ENCODE measurements at regions not wholly inside any gene's neighbourhood (a gene's known extent, or its start where the extent isn't known, plus 50 kb on each side); places are given as distances from the start of the nearest gene placed in this dataset.

DNA sequence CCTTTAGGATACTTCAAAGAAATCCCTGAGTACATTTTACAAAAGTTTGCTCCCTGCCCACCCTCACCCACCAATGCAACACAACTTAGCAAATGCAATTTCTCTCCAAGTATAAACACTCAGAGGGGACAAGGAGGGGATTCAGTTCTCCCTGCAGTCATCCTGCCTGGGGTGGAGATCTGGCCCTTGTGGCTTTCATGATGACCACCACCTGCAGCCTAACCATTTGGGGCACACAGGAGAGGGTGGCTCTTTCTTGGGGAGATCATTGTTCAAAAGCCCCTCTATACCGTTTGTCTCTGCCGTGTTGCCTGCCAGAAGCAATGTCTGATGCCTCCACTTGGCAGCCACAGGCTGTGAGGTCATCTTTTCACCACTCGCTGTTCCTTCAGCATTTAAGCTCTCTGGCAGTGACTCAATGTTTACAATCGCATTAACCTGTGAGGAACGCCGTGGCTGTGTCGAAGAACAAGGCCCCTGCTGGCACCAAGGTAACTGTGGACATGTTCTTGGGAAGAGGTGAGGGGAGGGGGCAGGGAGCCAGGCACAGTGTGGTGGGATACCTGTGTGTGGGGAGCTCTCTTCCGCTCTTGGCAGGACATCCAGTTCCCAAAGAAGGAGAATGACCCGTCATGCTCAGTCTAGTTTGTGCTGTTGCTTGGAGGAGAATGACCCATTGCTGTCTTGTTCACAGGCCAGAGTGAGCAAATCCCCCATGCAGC, 103.9 kb upstream of the DUSP10 start:
- no peak for DNase-seq (ENCODE audit: low spot score)
- Mint-ChIP-seq H3K4me1 (peaks cover 10% of the 10 kb centered on the region), H3K36me3 (no peaks in the 10 kb centered on the region), H3K27ac (no peak overlapping the region), H3K9me3 (peaks cover 2% of the 10 kb centered on the region; the same call in 1 of the 2 replicates), H3K4me3 (no peak overlapping the region), H3K27me3 (ENCODE audit: low read depth) (no peaks in the 10 kb centered on the region)
- ChIA-PET POLR2A (no interaction called here), CTCF (interaction anchor here (1.4 kb wide), 1 partner anchor 11 kb away, joined by 3 read pairs; no protein-coding TSS in a partner anchor)
- ATAC-seq: no peak; the same call in 1 of the 2 replicates
- TF ChIP-seq ZNF121 (CRISPR knock-in tag; IDR thresholded peaks at IDR 0.05): no peak
- no peak for TF ChIP-seq GABPB1 (CRISPR knock-in tag; IDR thresholded peaks at IDR 0.05)
- TF ChIP-seq, protein P1, sequence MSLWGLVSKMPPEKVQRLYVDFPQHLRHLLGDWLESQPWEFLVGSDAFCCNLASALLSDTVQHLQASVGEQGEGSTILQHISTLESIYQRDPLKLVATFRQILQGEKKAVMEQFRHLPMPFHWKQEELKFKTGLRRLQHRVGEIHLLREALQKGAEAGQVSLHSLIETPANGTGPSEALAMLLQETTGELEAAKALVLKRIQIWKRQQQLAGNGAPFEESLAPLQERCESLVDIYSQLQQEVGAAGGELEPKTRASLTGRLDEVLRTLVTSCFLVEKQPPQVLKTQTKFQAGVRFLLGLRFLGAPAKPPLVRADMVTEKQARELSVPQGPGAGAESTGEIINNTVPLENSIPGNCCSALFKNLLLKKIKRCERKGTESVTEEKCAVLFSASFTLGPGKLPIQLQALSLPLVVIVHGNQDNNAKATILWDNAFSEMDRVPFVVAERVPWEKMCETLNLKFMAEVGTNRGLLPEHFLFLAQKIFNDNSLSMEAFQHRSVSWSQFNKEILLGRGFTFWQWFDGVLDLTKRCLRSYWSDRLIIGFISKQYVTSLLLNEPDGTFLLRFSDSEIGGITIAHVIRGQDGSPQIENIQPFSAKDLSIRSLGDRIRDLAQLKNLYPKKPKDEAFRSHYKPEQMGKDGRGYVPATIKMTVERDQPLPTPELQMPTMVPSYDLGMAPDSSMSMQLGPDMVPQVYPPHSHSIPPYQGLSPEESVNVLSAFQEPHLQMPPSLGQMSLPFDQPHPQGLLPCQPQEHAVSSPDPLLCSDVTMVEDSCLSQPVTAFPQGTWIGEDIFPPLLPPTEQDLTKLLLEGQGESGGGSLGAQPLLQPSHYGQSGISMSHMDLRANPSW (CRISPR knock-in tag; conservative IDR thresholded peaks at IDR 0.05; ENCODE audit: low read depth): no peak
- no peak for TF ChIP-seq OVOL2 (CRISPR knock-in tag; IDR thresholded peaks at IDR 0.05; ENCODE audit: borderline replicate concordance)
- TF ChIP-seq JUN (CRISPR knock-in tag; IDR thresholded peaks at IDR 0.05): no peak
- TF ChIP-seq NFATC4 (CRISPR knock-in tag; IDR thresholded peaks at IDR 0.05): no peak
- no peak for TF ChIP-seq ZNF317 (CRISPR knock-in tag; IDR thresholded peaks at IDR 0.05; ENCODE audit: borderline replicate concordance, low read depth)
- TF ChIP-seq, protein P2, sequence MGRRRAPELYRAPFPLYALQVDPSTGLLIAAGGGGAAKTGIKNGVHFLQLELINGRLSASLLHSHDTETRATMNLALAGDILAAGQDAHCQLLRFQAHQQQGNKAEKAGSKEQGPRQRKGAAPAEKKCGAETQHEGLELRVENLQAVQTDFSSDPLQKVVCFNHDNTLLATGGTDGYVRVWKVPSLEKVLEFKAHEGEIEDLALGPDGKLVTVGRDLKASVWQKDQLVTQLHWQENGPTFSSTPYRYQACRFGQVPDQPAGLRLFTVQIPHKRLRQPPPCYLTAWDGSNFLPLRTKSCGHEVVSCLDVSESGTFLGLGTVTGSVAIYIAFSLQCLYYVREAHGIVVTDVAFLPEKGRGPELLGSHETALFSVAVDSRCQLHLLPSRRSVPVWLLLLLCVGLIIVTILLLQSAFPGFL (CRISPR knock-in tag; IDR thresholded peaks at IDR 0.05; ENCODE audit: borderline replicate concordance): no peak
- TF ChIP-seq, protein P3, sequence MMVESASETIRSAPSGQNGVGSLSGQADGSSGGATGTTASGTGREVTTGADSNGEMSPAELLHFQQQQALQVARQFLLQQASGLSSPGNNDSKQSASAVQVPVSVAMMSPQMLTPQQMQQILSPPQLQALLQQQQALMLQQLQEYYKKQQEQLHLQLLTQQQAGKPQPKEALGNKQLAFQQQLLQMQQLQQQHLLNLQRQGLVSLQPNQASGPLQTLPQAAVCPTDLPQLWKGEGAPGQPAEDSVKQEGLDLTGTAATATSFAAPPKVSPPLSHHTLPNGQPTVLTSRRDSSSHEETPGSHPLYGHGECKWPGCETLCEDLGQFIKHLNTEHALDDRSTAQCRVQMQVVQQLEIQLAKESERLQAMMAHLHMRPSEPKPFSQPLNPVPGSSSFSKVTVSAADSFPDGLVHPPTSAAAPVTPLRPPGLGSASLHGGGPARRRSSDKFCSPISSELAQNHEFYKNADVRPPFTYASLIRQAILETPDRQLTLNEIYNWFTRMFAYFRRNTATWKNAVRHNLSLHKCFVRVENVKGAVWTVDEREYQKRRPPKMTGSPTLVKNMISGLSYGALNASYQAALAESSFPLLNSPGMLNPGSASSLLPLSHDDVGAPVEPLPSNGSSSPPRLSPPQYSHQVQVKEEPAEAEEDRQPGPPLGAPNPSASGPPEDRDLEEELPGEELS (CRISPR knock-in tag; IDR thresholded peaks at IDR 0.05): no peak
- TF ChIP-seq, protein P4, sequence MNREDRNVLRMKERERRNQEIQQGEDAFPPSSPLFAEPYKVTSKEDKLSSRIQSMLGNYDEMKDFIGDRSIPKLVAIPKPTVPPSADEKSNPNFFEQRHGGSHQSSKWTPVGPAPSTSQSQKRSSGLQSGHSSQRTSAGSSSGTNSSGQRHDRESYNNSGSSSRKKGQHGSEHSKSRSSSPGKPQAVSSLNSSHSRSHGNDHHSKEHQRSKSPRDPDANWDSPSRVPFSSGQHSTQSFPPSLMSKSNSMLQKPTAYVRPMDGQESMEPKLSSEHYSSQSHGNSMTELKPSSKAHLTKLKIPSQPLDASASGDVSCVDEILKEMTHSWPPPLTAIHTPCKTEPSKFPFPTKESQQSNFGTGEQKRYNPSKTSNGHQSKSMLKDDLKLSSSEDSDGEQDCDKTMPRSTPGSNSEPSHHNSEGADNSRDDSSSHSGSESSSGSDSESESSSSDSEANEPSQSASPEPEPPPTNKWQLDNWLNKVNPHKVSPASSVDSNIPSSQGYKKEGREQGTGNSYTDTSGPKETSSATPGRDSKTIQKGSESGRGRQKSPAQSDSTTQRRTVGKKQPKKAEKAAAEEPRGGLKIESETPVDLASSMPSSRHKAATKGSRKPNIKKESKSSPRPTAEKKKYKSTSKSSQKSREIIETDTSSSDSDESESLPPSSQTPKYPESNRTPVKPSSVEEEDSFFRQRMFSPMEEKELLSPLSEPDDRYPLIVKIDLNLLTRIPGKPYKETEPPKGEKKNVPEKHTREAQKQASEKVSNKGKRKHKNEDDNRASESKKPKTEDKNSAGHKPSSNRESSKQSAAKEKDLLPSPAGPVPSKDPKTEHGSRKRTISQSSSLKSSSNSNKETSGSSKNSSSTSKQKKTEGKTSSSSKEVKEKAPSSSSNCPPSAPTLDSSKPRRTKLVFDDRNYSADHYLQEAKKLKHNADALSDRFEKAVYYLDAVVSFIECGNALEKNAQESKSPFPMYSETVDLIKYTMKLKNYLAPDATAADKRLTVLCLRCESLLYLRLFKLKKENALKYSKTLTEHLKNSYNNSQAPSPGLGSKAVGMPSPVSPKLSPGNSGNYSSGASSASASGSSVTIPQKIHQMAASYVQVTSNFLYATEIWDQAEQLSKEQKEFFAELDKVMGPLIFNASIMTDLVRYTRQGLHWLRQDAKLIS (CRISPR knock-in tag; IDR thresholded peaks at IDR 0.05; ENCODE audit: borderline replicate concordance): no peak
- TF ChIP-seq, protein P5, sequence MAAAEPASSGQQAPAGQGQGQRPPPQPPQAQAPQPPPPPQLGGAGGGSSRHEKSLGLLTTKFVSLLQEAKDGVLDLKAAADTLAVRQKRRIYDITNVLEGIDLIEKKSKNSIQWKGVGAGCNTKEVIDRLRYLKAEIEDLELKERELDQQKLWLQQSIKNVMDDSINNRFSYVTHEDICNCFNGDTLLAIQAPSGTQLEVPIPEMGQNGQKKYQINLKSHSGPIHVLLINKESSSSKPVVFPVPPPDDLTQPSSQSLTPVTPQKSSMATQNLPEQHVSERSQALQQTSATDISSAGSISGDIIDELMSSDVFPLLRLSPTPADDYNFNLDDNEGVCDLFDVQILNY (CRISPR knock-in tag; IDR thresholded peaks at IDR 0.05): no peak
- no peak for TF ChIP-seq ZBTB21 (CRISPR knock-in tag; IDR thresholded peaks at IDR 0.05; ENCODE audit: borderline replicate concordance)
- no peak for TF ChIP-seq FOXP1 (CRISPR knock-in tag; IDR thresholded peaks at IDR 0.05; ENCODE audit: borderline replicate concordance)
- no peak for TF ChIP-seq JAZF1 (CRISPR knock-in tag; IDR thresholded peaks at IDR 0.05)
- no peak for TF ChIP-seq TP53 (CRISPR knock-in tag; IDR thresholded peaks at IDR 0.05)
- no peak for TF ChIP-seq GRHL2 (CRISPR knock-in tag; IDR thresholded peaks at IDR 0.05; ENCODE audit: insufficient replicate concordance, severe bottlenecking)
- no peak for TF ChIP-seq CBFB (CRISPR knock-in tag; IDR thresholded peaks at IDR 0.05; ENCODE audit: low read depth)
- TF ChIP-seq, protein P6, sequence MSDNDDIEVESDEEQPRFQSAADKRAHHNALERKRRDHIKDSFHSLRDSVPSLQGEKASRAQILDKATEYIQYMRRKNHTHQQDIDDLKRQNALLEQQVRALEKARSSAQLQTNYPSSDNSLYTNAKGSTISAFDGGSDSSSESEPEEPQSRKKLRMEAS (CRISPR knock-in tag; IDR thresholded peaks at IDR 0.05): no peak

Data from WTC11 (cell line).